Motor neuron (in vitro differentiated cells): ENCODE measurements at regions not wholly inside any gene's neighbourhood (a gene's known extent, or its start where the extent isn't known, plus 50 kb on each side); places are given as distances from the start of the nearest gene placed in this dataset.

Experiments
- ATAC-seq, 8 experiments: fragments of 200-7000 bp; cut with Tn5 transposase; replicated peaks in 6 of 8; 2 replicates each; pipeline ENCODE4 v1.8.0; 2021; ENCODE audit warnings: mild to moderate bottlenecking in 8 of 8, moderate library complexity in 8 of 8
- H3K27ac ChIP-seq, 2 donors: fragments of 250-450 bp; sonication (Bioruptor Pico); 2 replicates each; pipeline ENCODE4 v1.9.0; 2021; ENCODE audit warnings: antibody characterized with exemption in 2 of 2, mild to moderate bottlenecking in 2 of 2, moderate library complexity in 1 of 2
- H3K4me1 ChIP-seq, 2 donors: fragments of 250-450 bp; sonication (Bioruptor Pico); replicated peaks in 1 of 2; 2 replicates each; pipeline ENCODE4 v1.6.1; 2021; ENCODE audit warnings: antibody characterized with exemption in 2 of 2, mild to moderate bottlenecking in 2 of 2, moderate library complexity in 1 of 2
- H3K4me3 ChIP-seq, 5 donors: fragments of 250-450 bp; sonication (Bioruptor Pico); 2 replicates each; pipeline ENCODE4 v1.9.0; 2021; ENCODE audit warnings: antibody characterized with exemption in 5 of 5, mild to moderate bottlenecking in 5 of 5, moderate library complexity in 4 of 5
- WGBS, 10 experiments: fragments of 450-650 bp; shearing (Covaris generic); methylation state at CpG; one replicate each; pipeline ENCODE4 v1.0.0; 2022; 5-methylcytosine and 5-hydroxymethylcytosine counted together
- in situ Hi-C, 9 experiments: fragments of 400-800 bp; cut with MboI; loops; one replicate each; pipeline ENCODE4 v1.15.0; 2021; ENCODE audit warnings: low sequenced_read_pairs in 9 of 9, low pct_unique_long_range_greater_than_20kb in 2 of 9; ENCODE audit not compliant: unreplicated experiment in 9 of 9

GRCh38 chr19:30167976-30168635, 204.1 kb upstream of the ZNF536 start:
- WGBS, 10 experiments = 50 to 100% (median 82%) methylated on average over 1 to 5 of the region's 13 CpGs; no CpG with 5 or more reads in 7 of the 10 experiments
- Histone ChIP-seq H3K4me1 (peaks cover 0 to 5% of the 10 kb centered on the region in 2 donors), H3K27ac (no peak overlapping the region), H3K4me3 (no peak overlapping the region)
- no peak for ATAC-seq
- in situ Hi-C loops = no loop called here

GRCh38 chr19:30168760-30169159, 203.4 kb upstream of the ZNF536 start:
- H3K27ac ChIP-seq = no peak overlapping the region
- no peaks in the 10 kb centered on the region for H3K4me1 ChIP-seq
- no peak overlapping the region for H3K4me3 ChIP-seq
- WGBS, 10 experiments = no CpG with 5 or more reads among the region's 5 CpGs
- in situ Hi-C loops = no loop called here
- ATAC-seq = no peak

- Histone ChIP-seq H3K4me1 (no peaks in the 10 kb centered on the region), H3K4me3 (no peak overlapping the region), H3K27ac (no peak overlapping the region)
- ATAC-seq = no peak
- 100% methylated on average over 1 to 3 of the region's 9 CpGs; no CpG with 5 or more reads in 8 of the 10 experiments for WGBS, 10 experiments
- in situ Hi-C loops = no loop called here
Observed at GRCh38 chr19:30169196-30169900, 202.8 kb upstream of the ZNF536 start.

GRCh38 chr19:30170081-30170480, 202.1 kb upstream of the ZNF536 start:
- in situ Hi-C loops = no loop called here
- Histone ChIP-seq H3K4me3 (no peak overlapping the region), H3K27ac (no peak overlapping the region), H3K4me1 (no peaks in the 10 kb centered on the region)
- no peak for ATAC-seq
- WGBS, 10 experiments = 70 to 100% (median 78%) methylated on average over 1 to 4 of the region's 7 CpGs; no CpG with 5 or more reads in 4 of the 10 experiments

- ATAC-seq = no peak
- Histone ChIP-seq H3K27ac (no peak overlapping the region), H3K4me1 (peaks cover 3 to 4% of the 10 kb centered on the region in 2 donors), H3K4me3 (no peak overlapping the region)
- in situ Hi-C loops = no loop called here
- 40 to 100% (median 83%) methylated on average over 1 to 6 of the region's 8 CpGs; no CpG with 5 or more reads in 2 of the 10 experiments for WGBS, 10 experiments
Observed at GRCh38 chr19:30170495-30171137, 201.6 kb upstream of the ZNF536 start.

- ATAC-seq = no peak
- peaks cover 4 to 8% of the 10 kb centered on the region in 2 donors for H3K4me1 ChIP-seq
- WGBS, 10 experiments = 29 to 100% (median 74%) methylated on average over 1 to 3 of the region's 3 CpGs; no CpG with 5 or more reads in 4 of the 10 experiments
Observed at GRCh38 chr19:30171138-30171635, 201.0 kb upstream of the ZNF536 start.

GRCh38 chr19:30171795-30172612, 200.2 kb upstream of the ZNF536 start:
- H3K4me3 ChIP-seq = no peak overlapping the region
- no peak overlapping the region for H3K27ac ChIP-seq
- in situ Hi-C loops = no loop called here
- peaks cover 4 to 8% of the 10 kb centered on the region in 2 donors for H3K4me1 ChIP-seq
- 46 to 100% (median 60%) methylated on average over 1 to 3 of the region's 10 CpGs; no CpG with 5 or more reads in 4 of the 10 experiments for WGBS, 10 experiments
- ATAC-seq = no peak

More at GRCh38 chr19:30171138-30171635, 201.0 kb upstream of the ZNF536 start:
- no peak overlapping the region for H3K4me3 ChIP-seq
- H3K27ac ChIP-seq = no peak overlapping the region
- in situ Hi-C loops = no loop called here

- 60 to 100% (median 76%) methylated on average over 1 to 2 of the region's 8 CpGs; no CpG with 5 or more reads in 7 of the 10 experiments for whole genome bisulfite sequencing, 10 experiments
- no peak overlapping the region for H3K27ac ChIP-seq
- H3K4me1 ChIP-seq = peaks cover 4 to 8% of the 10 kb centered on the region in 2 donors
- H3K4me3 ChIP-seq = no peak overlapping the region
- ATAC-seq = no peak
- in situ Hi-C loops = no loop called here
Observed at GRCh38 chr19:30172613-30173242, 199.5 kb upstream of the ZNF536 start.

- WGBS, 10 experiments = 53 to 92% (median 82%) methylated on average over 4 to 9 of the region's 13 CpGs
- no peak for ATAC-seq
- Histone ChIP-seq H3K4me1 (peaks cover 4 to 8% of the 10 kb centered on the region in 2 donors), H3K27ac (no peak overlapping the region), H3K4me3 (no peak overlapping the region)
- in situ Hi-C loops = no loop called here
Observed at GRCh38 chr19:30173593-30174356, 198.4 kb upstream of the ZNF536 start.

- Histone ChIP-seq H3K4me1 (peaks cover 4 to 8% of the 10 kb centered on the region in 2 donors), H3K27ac (no peak overlapping the region), H3K4me3 (no peak overlapping the region)
- no peak for ATAC-seq
- in situ Hi-C loops = no loop called here
- 33 to 97% (median 81%) methylated on average over 1 to 4 of the region's 4 CpGs; no CpG with 5 or more reads in 3 of the 10 experiments for WGBS, 10 experiments
Observed at GRCh38 chr19:30174357-30174645, 197.9 kb upstream of the ZNF536 start.

GRCh38 chr19:30174791-30175190, 197.4 kb upstream of the ZNF536 start:
- 44 to 94% (median 84%) methylated on average over 3 to 9 of the region's 9 CpGs; no CpG with 5 or more reads in 1 of the 10 experiments for WGBS, 10 experiments
- no peak for ATAC-seq
- Histone ChIP-seq H3K4me1 (peaks cover 4 to 8% of the 10 kb centered on the region in 2 donors), H3K27ac (no peak overlapping the region), H3K4me3 (no peak overlapping the region)
- in situ Hi-C loops = no loop called here

- in situ Hi-C loops = no loop called here
- no peak overlapping the region for H3K27ac ChIP-seq
- ATAC-seq = no peak
- no peak overlapping the region for H3K4me3 ChIP-seq
- peaks cover 4 to 8% of the 10 kb centered on the region in 2 donors for H3K4me1 ChIP-seq
- whole genome bisulfite sequencing, 10 experiments = 20 to 100% (median 77%) methylated on average over 1 to 3 of the region's 3 CpGs; no CpG with 5 or more reads in 2 of the 10 experiments
Observed at GRCh38 chr19:30175987-30176386, 196.2 kb upstream of the ZNF536 start.
